MCF 10A (cell line): ENCODE measurements at regions not wholly inside any gene's neighbourhood (a gene's known extent, or its start where the extent isn't known, plus 50 kb on each side); places are given as distances from the start of the nearest gene placed in this dataset.

Experiments
- BruUV-seq: library from RNA; stranded (reverse); fragments of 400-500 nt; replicated peaks from 2 replicates; lab custom pipeline; 2021; lab: Mats Ljungman, UMichigan
- CTCF ChIA-PET: fragments of 300-600 bp; sonication (Branson Sonifier 250); formaldehyde crosslinking; extraction: SDS; loops from one replicate; lab custom pipeline; 2021; ENCODE audit warnings: antibody characterized with exemption, inconsistent platforms; lab: Yijun Ruan, JAX
- POLR2A ChIA-PET: fragments of 300-600, 350-650 bp; sonication (Branson Sonifier 250); formaldehyde crosslinking; extraction: SDS; loops from one replicate; lab custom pipeline; 2020; ENCODE audit warnings: antibody characterized with exemption, inconsistent platforms; lab: Yijun Ruan, JAX
- DNase-seq: peaks from one replicate; pipeline ENCODE4 v3.0.0-alpha.2; 2018; ENCODE audit not compliant: unreplicated experiment
- H3K27ac Mint-ChIP-seq: one replicate; pipeline ENCODE4 v1.8.0; 2022; ENCODE audit warnings: mild to moderate bottlenecking, low read depth, mixed read lengths; ENCODE audit not compliant: unreplicated experiment
- H3K27me3 Mint-ChIP-seq: one replicate; pipeline ENCODE4 v1.8.0; 2022; ENCODE audit warnings: mixed read lengths; ENCODE audit not compliant: insufficient read depth, unreplicated experiment
- H3K36me3 Mint-ChIP-seq: one replicate; pipeline ENCODE4 v1.8.0; 2022; ENCODE audit warnings: mild to moderate bottlenecking, moderate library complexity, mixed read lengths; ENCODE audit not compliant: insufficient read depth, unreplicated experiment
- H3K4me1 Mint-ChIP-seq: one replicate; pipeline ENCODE4 v1.8.0; 2022; ENCODE audit warnings: mixed read lengths; ENCODE audit not compliant: insufficient read depth, unreplicated experiment
- H3K4me3 Mint-ChIP-seq: one replicate; pipeline ENCODE4 v1.8.0; 2022; ENCODE audit warnings: mild to moderate bottlenecking, moderate library complexity, mixed read lengths; ENCODE audit not compliant: unreplicated experiment
- H3K9me3 Mint-ChIP-seq: one replicate; pipeline ENCODE4 v1.8.0; 2022; ENCODE audit warnings: mixed read lengths; ENCODE audit not compliant: unreplicated experiment
- CTCF ChIP-seq: fragments of 200-600 bp; IDR thresholded peaks from one replicate; pipeline ENCODE4 v1.8.0; 2022; ENCODE audit warnings: antibody characterized with exemption, mild to moderate bottlenecking; ENCODE audit not compliant: unreplicated experiment
- intact Hi-C: fragments of 100-400 bp; cut with micrococcal nuclease; formaldehyde crosslinking; loops from 2 replicates; pipeline ENCODE4 v1.14.1; 2022

DNA sequence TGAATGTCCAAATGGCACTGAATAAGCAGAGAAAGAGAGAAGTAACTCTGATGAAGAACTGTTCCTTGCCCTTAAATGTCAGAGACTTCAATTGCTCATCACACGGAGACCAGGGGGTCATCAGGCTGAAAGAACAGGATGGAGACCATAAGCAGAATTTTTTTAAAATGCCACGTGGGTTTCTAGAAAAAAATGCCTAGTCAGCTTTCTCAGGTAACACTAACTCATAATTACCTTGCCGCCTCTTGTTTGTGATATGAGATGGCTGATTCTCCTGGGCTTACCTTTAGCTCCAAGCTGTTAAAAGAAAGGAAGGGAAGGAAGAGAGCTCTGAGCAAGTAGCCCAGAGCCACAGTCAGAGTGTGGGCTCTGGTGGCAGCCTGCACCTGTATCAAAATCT lies 372.0 kb downstream of the GPAM start:
- POLR2A ChIA-PET = interaction anchor here (0.6 kb wide), 1 partner anchor 133 kb away, joined by 3 read pairs; no protein-coding TSS in a partner anchor
- CTCF ChIA-PET = interaction anchor here (0.6 kb wide), 1 partner anchor 302 kb away, joined by 3 read pairs; no protein-coding TSS in a partner anchor
- no peak overlapping the region for H3K4me3 Mint-ChIP-seq
- H3K4me1 Mint-ChIP-seq = no peaks in the 10 kb centered on the region
- intact Hi-C loops = no loop called here
- H3K9me3 Mint-ChIP-seq = no peaks in the 10 kb centered on the region
- no peak for TF ChIP-seq CTCF
- BruUV-seq = no TSS peak
- no peak overlapping the region for H3K27ac Mint-ChIP-seq
- H3K36me3 Mint-ChIP-seq = no peaks in the 10 kb centered on the region
- no peak for DNase-seq
- peaks cover 25% of the 10 kb centered on the region for H3K27me3 Mint-ChIP-seq

GRCh38 chr10:111820471-111820870 lies 363.1 kb downstream of the GPAM start:
- H3K36me3 Mint-ChIP-seq = no peaks in the 10 kb centered on the region
- BruUV-seq = no TSS peak
- H3K9me3 Mint-ChIP-seq = no peaks in the 10 kb centered on the region
- ChIA-PET POLR2A (no interaction called here), CTCF (interaction anchor here (0.5 kb wide), 1 partner anchor 499 kb away, joined by 4 read pairs; no protein-coding TSS in a partner anchor)
- H3K4me1 Mint-ChIP-seq = no peaks in the 10 kb centered on the region
- no peaks in the 10 kb centered on the region for H3K27me3 Mint-ChIP-seq
- no peak overlapping the region for H3K27ac Mint-ChIP-seq
- intact Hi-C loops = no loop called here
- no peak for TF ChIP-seq CTCF
- no peak for DNase-seq
- H3K4me3 Mint-ChIP-seq = no peak overlapping the region

- no peak overlapping the region for H3K4me3 Mint-ChIP-seq
- no peaks in the 10 kb centered on the region for H3K27me3 Mint-ChIP-seq
- H3K9me3 Mint-ChIP-seq = no peaks in the 10 kb centered on the region
- TF ChIP-seq CTCF = no peak
- H3K4me1 Mint-ChIP-seq = no peaks in the 10 kb centered on the region
- H3K27ac Mint-ChIP-seq = no peak overlapping the region
- DNase-seq = no peak
- ChIA-PET CTCF (no interaction called here), POLR2A (no interaction called here)
- BruUV-seq = no TSS peak
- H3K36me3 Mint-ChIP-seq = no peaks in the 10 kb centered on the region
- intact Hi-C loops = no loop called here
These were observed 361.7 kb downstream of the GPAM start for GRCh38 chr10:111821871-111822270.

GRCh38 chr10:111822661-111823060 lies 360.9 kb downstream of the GPAM start:
- DNase-seq = no peak
- BruUV-seq = no TSS peak
- POLR2A ChIA-PET = interaction anchor here (1.1 kb wide), 1 partner anchor 15 kb away, joined by 3 read pairs; no protein-coding TSS in a partner anchor

More at GRCh38 chr10:111822661-111823060, 360.9 kb downstream of the GPAM start:
- H3K4me3 Mint-ChIP-seq = no peak overlapping the region
- H3K27ac Mint-ChIP-seq = no peak overlapping the region
- H3K27me3 Mint-ChIP-seq = no peaks in the 10 kb centered on the region
- no peaks in the 10 kb centered on the region for H3K9me3 Mint-ChIP-seq
- intact Hi-C loops = no loop called here
- H3K36me3 Mint-ChIP-seq = no peaks in the 10 kb centered on the region
- CTCF ChIA-PET = no interaction called here
- H3K4me1 Mint-ChIP-seq = no peaks in the 10 kb centered on the region
- TF ChIP-seq CTCF = no peak
